HFF-Myc (cell line): ENCODE measurements at regions not wholly inside any gene's neighbourhood (a gene's known extent, or its start where the extent isn't known, plus 50 kb on each side); places are given as distances from the start of the nearest gene placed in this dataset.

ENCODE experiments used
- DNase-seq: peaks from one replicate; pipeline ENCODE4 v3.0.0-alpha.2; 2011; ENCODE audit warnings: low read depth; ENCODE audit errors: extremely low read depth
- H3K4me3 ChIP-seq: replicated peaks from 2 replicates; pipeline ENCODE4 v1.5.1; 2011; ENCODE audit warnings: low read depth, mild to moderate bottlenecking, control low read depth, low read length
- CTCF ChIP-seq: IDR thresholded peaks from 2 replicates; pipeline ENCODE4 v1.5.1; 2012; ENCODE audit warnings: mild to moderate bottlenecking, low read depth, low read length, control low read depth; ENCODE audit errors: missing control alignments

- H3K4me3 ChIP-seq, result no peak overlapping the region
- no peak for DNase-seq
- no peak for TF ChIP-seq CTCF
Observed at GRCh38 chr2:2916621-2917020, 461.0 kb downstream of the EIPR1 start.

- no peak for DNase-seq
- TF ChIP-seq CTCF, result no peak
- no peak overlapping the region for H3K4me3 ChIP-seq
Observed at GRCh38 chr2:2914252-2914651, 463.4 kb downstream of the EIPR1 start.

GRCh38 chr2:2913601-2914120, 464.0 kb downstream of the EIPR1 start:
- H3K4me3 ChIP-seq, result no peak overlapping the region
- DNase-seq, result no peak
- no peak for TF ChIP-seq CTCF

- no peak for DNase-seq
- no peak overlapping the region for H3K4me3 ChIP-seq
- no peak for TF ChIP-seq CTCF
Observed at GRCh38 chr2:2912731-2913130, 464.9 kb downstream of the EIPR1 start.

- DNase-seq, result no peak
- H3K4me3 ChIP-seq, result no peak overlapping the region
- no peak for TF ChIP-seq CTCF
Observed at GRCh38 chr2:2912293-2912692, 465.3 kb downstream of the EIPR1 start.

GRCh38 chr2:2910259-2910658, 467.4 kb downstream of the EIPR1 start:
- no peak for TF ChIP-seq CTCF
- no peak for DNase-seq
- no peak overlapping the region for H3K4me3 ChIP-seq

- no peak for TF ChIP-seq CTCF
- no peak overlapping the region for H3K4me3 ChIP-seq
- DNase-seq, result no peak
Observed at GRCh38 chr2:2909086-2910035, 468.3 kb downstream of the EIPR1 start.
